OCI-M2 (cell line): ENCODE measurements at regions not wholly inside any gene's neighbourhood (a gene's known extent, or its start where the extent isn't known, plus 50 kb on each side); places are given as distances from the start of the nearest gene placed in this dataset.

Source experiments
- DNase-seq: peaks from one replicate; lab custom pipeline; 2025; ENCODE audit not compliant: unreplicated experiment; lab: John Stamatoyannopoulos, UW

GRCh38 chrX:39749135-39749534 is 348.6 kb downstream of the BCOR start:
- no peak for DNase-seq

GRCh38 chrX:39749728-39750127 is 348.0 kb downstream of the BCOR start:
- DNase-seq = no peak

GRCh38 chrX:39750256-39750790 is 347.4 kb downstream of the BCOR start:
- no peak for DNase-seq

- no peak for DNase-seq
These were observed 346.9 kb downstream of the BCOR start for GRCh38 chrX:39750848-39751247.

- no peak for DNase-seq
These were observed 344.9 kb downstream of the BCOR start for GRCh38 chrX:39752815-39753214.

GRCh38 chrX:39753293-39753996 is 344.3 kb downstream of the BCOR start:
- DNase-seq = no peak

GRCh38 chrX:39755143-39756032 is 342.4 kb downstream of the BCOR start:
- DNase-seq = no peak

- no peak for DNase-seq
These were observed 341.5 kb downstream of the BCOR start for GRCh38 chrX:39756086-39756883.

GRCh38 chrX:39757971-39758370 is 339.8 kb downstream of the BCOR start:
- DNase-seq = no peak

- DNase-seq = no peak
These were observed 338.8 kb downstream of the BCOR start for GRCh38 chrX:39758791-39759525.

- no peak for DNase-seq
These were observed 338.1 kb downstream of the BCOR start for GRCh38 chrX:39759526-39760224.

GRCh38 chrX:39760930-39761329 is 336.8 kb downstream of the BCOR start:
- DNase-seq = no peak

GRCh38 chrX:39762266-39762841 is 335.4 kb downstream of the BCOR start:
- DNase-seq = no peak

- DNase-seq = no peak
These were observed 333.3 kb downstream of the BCOR start for GRCh38 chrX:39764441-39764914.

GRCh38 chrX:39765327-39765726 is 332.4 kb downstream of the BCOR start:
- DNase-seq = no peak

- no peak for DNase-seq
These were observed 331.6 kb downstream of the BCOR start for GRCh38 chrX:39766085-39766726.

GRCh38 chrX:39766855-39767254 is 330.9 kb downstream of the BCOR start:
- no peak for DNase-seq

GRCh38 chrX:39767446-39767845 is 330.3 kb downstream of the BCOR start:
- DNase-seq = no peak

GRCh38 chrX:39769748-39770147 is 328.0 kb downstream of the BCOR start:
- DNase-seq = no peak
